CD4-positive, alpha-beta T cell (primary cell): ENCODE measurements at regions not wholly inside any gene's neighbourhood (a gene's known extent, or its start where the extent isn't known, plus 50 kb on each side); places are given as distances from the start of the nearest gene placed in this dataset.

Source experiments
- ATAC-seq: fragments of 200-7000 bp; cut with Tn5 transposase; one replicate; pipeline ENCODE4 v1.10.0; 2022; ENCODE audit warnings: mild to moderate bottlenecking; ENCODE audit not compliant: poor library complexity
- CTCF ChIA-PET: fragments of 350-600 bp; sonication (Branson Sonifier 250); formaldehyde crosslinking; loops from one replicate; lab custom pipeline; 2021; ENCODE audit warnings: antibody characterized with exemption, inconsistent platforms; lab: Charles Lee
- POLR2A ChIA-PET: fragments of 350-600 bp; sonication (Branson Sonifier 250); formaldehyde crosslinking; loops from one replicate; lab custom pipeline; 2021; ENCODE audit warnings: antibody characterized with exemption, inconsistent platforms; lab: Charles Lee
- DNase-seq, 14 experiments: peaks; one replicate each; pipeline ENCODE4 v3.0.0-alpha.2; 2013 to 2020; ENCODE audit warnings: mixed read lengths in 2 of 14
- H3K27ac ChIP-seq, 2 donors: one replicate each; pipeline versions ENCODE4 v1.5.1 to v1.7.0; 2013; ENCODE audit warnings: low read length in 2 of 2, low read depth in 1 of 2, mild to moderate bottlenecking in 1 of 2
- H3K27me3 ChIP-seq, 2 experiments: 1 replicate in 1 of 2; 2 replicates in 1 of 2; pipeline versions ENCODE4 v1.6.1 to v1.7.0; 2013; ENCODE audit warnings: low read length in 2 of 2, control low read depth in 1 of 2, mild to moderate bottlenecking in 1 of 2, moderate library complexity in 1 of 2; ENCODE audit not compliant: insufficient read depth in 2 of 2, control insufficient read depth in 1 of 2
- H3K36me3 ChIP-seq: one replicate; pipeline ENCODE4 v1.6.1; 2013; ENCODE audit warnings: low read length, control low read depth; ENCODE audit not compliant: insufficient read depth
- H3K4me1 ChIP-seq: one replicate; pipeline ENCODE4 v1.6.1; 2013; ENCODE audit warnings: low read length, control low read depth; ENCODE audit not compliant: insufficient read depth
- H3K4me3 ChIP-seq: one replicate; pipeline ENCODE4 v1.5.1; 2013; ENCODE audit warnings: mild to moderate bottlenecking, low read length, moderate library complexity
- H3K9me3 ChIP-seq, 2 experiments: 1 replicate in 1 of 2; 2 replicates in 1 of 2; pipeline versions ENCODE4 v1.6.1 to v1.7.0; 2013; ENCODE audit warnings: low read length in 2 of 2, mild to moderate bottlenecking in 2 of 2, control low read depth in 1 of 2, moderate library complexity in 1 of 2; ENCODE audit not compliant: control insufficient read depth in 1 of 2, insufficient read depth in 1 of 2
- H3K27ac Mint-ChIP-seq: one replicate; pipeline ENCODE4 v1.8.0; 2020; ENCODE audit warnings: mixed read lengths
- H3K27me3 Mint-ChIP-seq: one replicate; pipeline ENCODE4 v1.8.0; 2021; ENCODE audit warnings: mixed read lengths
- H3K36me3 Mint-ChIP-seq: one replicate; pipeline ENCODE4 v1.8.0; 2021; ENCODE audit warnings: low read depth, mixed read lengths
- H3K4me1 Mint-ChIP-seq: one replicate; pipeline ENCODE4 v1.8.0; 2021; ENCODE audit warnings: low read depth, mixed read lengths
- H3K4me3 Mint-ChIP-seq: one replicate; pipeline ENCODE4 v1.8.0; 2020; ENCODE audit warnings: mild to moderate bottlenecking, mixed read lengths
- H3K9me3 Mint-ChIP-seq: one replicate; pipeline ENCODE4 v1.8.0; 2020; ENCODE audit warnings: mixed read lengths
- intact Hi-C, 2 experiments: fragments of 100-400 bp; cut with DNase I in 1 of 2; cut with micrococcal nuclease in 1 of 2; formaldehyde crosslinking; loops; one replicate each; pipeline versions ENCODE4 v1.15.1 to v1.9.0; 2023 to 2025; cut with DNase I, micrococcal nuclease
- TF ChIP-seq, protein P1 (sequence below): fragments of 200-600 bp; IDR thresholded peaks from one replicate; pipeline ENCODE4 v1.8.0; 2022; ENCODE audit warnings: antibody characterized with exemption, mild to moderate bottlenecking

DNA sequence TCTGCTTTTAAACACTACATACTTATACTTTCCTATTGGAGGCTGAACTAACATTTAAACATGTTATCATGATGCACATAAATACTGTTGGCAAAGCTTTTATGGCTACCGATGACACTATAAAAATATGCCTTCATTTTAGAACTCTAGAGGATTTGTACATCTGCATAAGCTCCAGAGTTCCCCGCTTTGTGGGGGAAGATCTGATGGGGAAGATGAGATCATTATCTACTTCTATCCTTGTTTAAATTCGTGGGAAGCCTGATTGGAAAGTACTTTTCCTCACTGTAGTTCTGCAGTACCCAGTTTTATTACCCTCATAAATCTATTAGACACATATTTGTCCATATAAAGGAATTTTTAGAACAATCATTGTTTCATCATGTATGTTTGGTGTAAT lies 299.6 kb upstream of the ATP2B1 start:
- Mint-ChIP-seq H3K27me3 (no peaks in the 10 kb centered on the region), H3K9me3 (no peaks in the 10 kb centered on the region), H3K4me1 (peaks cover 3% of the 10 kb centered on the region), H3K27ac (no peak overlapping the region), H3K36me3 (no peaks in the 10 kb centered on the region), H3K4me3 (no peak overlapping the region)
- ChIA-PET CTCF (interaction anchor here (1.1 kb wide), 1 partner anchor 9 kb away, joined by 3 read pairs; no protein-coding TSS in a partner anchor), POLR2A (no interaction called here)
- Histone ChIP-seq H3K4me3 (no peak overlapping the region), H3K4me1 (no peaks in the 10 kb centered on the region), H3K27me3 (no peaks in the 10 kb centered on the region), H3K27ac (no peak overlapping the region), H3K9me3 (no peaks in the 10 kb centered on the region), H3K36me3 (no peaks in the 10 kb centered on the region)
- TF ChIP-seq, protein P1, sequence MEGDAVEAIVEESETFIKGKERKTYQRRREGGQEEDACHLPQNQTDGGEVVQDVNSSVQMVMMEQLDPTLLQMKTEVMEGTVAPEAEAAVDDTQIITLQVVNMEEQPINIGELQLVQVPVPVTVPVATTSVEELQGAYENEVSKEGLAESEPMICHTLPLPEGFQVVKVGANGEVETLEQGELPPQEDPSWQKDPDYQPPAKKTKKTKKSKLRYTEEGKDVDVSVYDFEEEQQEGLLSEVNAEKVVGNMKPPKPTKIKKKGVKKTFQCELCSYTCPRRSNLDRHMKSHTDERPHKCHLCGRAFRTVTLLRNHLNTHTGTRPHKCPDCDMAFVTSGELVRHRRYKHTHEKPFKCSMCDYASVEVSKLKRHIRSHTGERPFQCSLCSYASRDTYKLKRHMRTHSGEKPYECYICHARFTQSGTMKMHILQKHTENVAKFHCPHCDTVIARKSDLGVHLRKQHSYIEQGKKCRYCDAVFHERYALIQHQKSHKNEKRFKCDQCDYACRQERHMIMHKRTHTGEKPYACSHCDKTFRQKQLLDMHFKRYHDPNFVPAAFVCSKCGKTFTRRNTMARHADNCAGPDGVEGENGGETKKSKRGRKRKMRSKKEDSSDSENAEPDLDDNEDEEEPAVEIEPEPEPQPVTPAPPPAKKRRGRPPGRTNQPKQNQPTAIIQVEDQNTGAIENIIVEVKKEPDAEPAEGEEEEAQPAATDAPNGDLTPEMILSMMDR: no peak
- intact Hi-C loops: no loop called here
- DNase-seq: no peak
- no peak for ATAC-seq

DNA sequence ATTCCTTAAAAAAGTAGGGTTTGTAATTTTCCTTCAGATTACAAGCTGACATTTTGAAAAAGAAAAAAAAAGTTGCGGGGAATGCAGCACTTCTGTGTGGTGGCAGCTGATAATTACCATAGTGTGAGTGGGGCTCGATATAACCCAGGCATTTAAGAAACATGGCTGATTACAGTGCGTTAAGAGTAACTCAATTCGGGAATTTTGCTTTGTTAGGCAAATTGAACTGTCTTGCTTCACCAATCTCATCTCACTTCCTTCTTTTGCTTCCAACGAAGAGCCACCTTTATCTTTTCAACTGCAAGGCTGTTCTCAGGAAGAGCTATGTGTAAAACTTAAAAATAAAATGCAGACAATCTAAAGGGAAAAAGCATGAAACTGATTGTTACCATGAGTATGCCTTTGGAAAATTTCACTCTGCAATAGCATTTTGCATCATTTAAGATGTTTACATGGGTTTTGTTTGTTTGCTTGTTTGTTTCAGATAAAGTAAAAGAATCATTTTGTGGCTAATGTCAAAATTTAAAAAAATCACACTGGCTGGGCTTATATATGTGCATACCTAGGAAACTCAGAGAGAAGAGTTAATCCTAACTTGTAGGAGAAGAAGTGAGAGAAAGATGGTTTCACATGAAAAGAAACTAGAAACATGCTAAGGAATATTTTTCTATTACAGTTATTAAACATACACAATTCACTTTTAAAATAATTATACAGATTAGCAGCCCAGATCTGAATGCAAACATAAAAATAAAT lies 295.9 kb upstream of the ATP2B1 start:
- no peaks in the 10 kb centered on the region for H3K4me1 Mint-ChIP-seq
- no peaks in the 10 kb centered on the region for H3K27me3 Mint-ChIP-seq
- no peaks in the 10 kb centered on the region for H3K36me3 ChIP-seq
- ChIA-PET CTCF (no interaction called here), POLR2A (interaction anchor here (0.6 kb wide), 1 partner anchor 20 kb away, joined by 3 read pairs; no protein-coding TSS in a partner anchor)
- no peak overlapping the region for H3K4me3 ChIP-seq
- no peaks in the 10 kb centered on the region for H3K9me3 ChIP-seq
- TF ChIP-seq, protein P1: no peak
- DNase-seq (no peak), ATAC-seq (no peak)
- no peaks in the 10 kb centered on the region for H3K36me3 Mint-ChIP-seq
- H3K4me3 Mint-ChIP-seq: no peak overlapping the region
- H3K4me1 ChIP-seq: no peaks in the 10 kb centered on the region
- H3K27ac ChIP-seq: no peak overlapping the region
- no peaks in the 10 kb centered on the region for H3K27me3 ChIP-seq
- H3K27ac Mint-ChIP-seq: no peak overlapping the region
- intact Hi-C loops: no loop called here
- H3K9me3 Mint-ChIP-seq: no peaks in the 10 kb centered on the region

DNA sequence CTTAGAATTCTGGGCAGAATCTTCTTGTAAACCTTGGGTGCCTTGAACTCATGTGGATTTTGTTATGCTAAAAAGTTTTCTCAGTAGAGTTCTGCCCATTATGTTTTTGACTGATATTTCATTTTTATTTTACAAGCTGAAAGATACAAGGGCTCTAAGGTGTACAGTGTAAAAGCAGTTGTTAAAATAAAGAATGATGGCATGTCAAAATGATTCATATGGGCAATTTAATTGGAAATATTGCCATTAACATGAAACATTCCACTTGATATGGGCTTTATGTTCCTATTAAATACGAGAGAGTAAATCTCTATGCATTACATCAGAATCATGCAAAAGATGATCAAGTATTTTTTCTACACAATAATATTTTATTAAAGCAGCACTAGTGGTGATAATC lies 295.1 kb upstream of the ATP2B1 start:
- TF ChIP-seq, protein P1: no peak
- Mint-ChIP-seq H3K27me3 (no peaks in the 10 kb centered on the region), H3K4me3 (no peak overlapping the region), H3K36me3 (no peaks in the 10 kb centered on the region), H3K9me3 (no peaks in the 10 kb centered on the region), H3K4me1 (no peaks in the 10 kb centered on the region), H3K27ac (no peak overlapping the region)
- ChIA-PET POLR2A (no interaction called here), CTCF (no interaction called here)
- ATAC-seq (no peak), DNase-seq (no peak)
- no peaks in the 10 kb centered on the region for H3K36me3 ChIP-seq
- no peaks in the 10 kb centered on the region for H3K4me1 ChIP-seq
- H3K4me3 ChIP-seq: no peak overlapping the region
- H3K9me3 ChIP-seq: no peaks in the 10 kb centered on the region
- H3K27me3 ChIP-seq: no peaks in the 10 kb centered on the region
- no peak overlapping the region for H3K27ac ChIP-seq
- intact Hi-C loops: no loop called here
